ENCODE measurements at regions not wholly inside any gene's neighbourhood (a gene's known extent, or its start where the extent isn't known, plus 50 kb on each side); places are given as distances from the start of the nearest gene placed in this dataset.

- TF ChIP-seq CTCF (IDR thresholded peaks at IDR 0.05; ENCODE audit: borderline replicate concordance, extremely low read depth, low read length, poor library complexity, severe bottlenecking) = no peak
- no peak for TF ChIP-seq EZH2 (IDR thresholded peaks at IDR 0.05; ENCODE audit: borderline replicate concordance, low read depth, low read length, severe bottlenecking)
These were observed 764.1 kb upstream of the NXPH2 start for GRCh38 chr2:139544186-139544851.

Measured in DND-41 (cell line).